Right lobe of liver (tissue), 6 donors: ENCODE measurements at regions not wholly inside any gene's neighbourhood (a gene's known extent, or its start where the extent isn't known, plus 50 kb on each side); places are given as distances from the start of the nearest gene placed in this dataset.

Source experiments
- ATAC-seq, 4 donors: fragments of 200-7000 bp; cut with Tn5 transposase; one replicate each; pipeline ENCODE4 v1.9.1; 2020; ENCODE audit warnings: mild to moderate bottlenecking in 4 of 4, moderate library complexity in 4 of 4
- DNase-seq, 3 donors: peaks; one replicate each; pipeline ENCODE4 v3.0.0-alpha.2; 2020
- H3K27ac ChIP-seq, 3 donors: fragments of 200-600 bp; one replicate each; pipeline ENCODE4 v1.8.0; 2022
- H3K27me3 ChIP-seq, 2 donors: fragments of 200-600 bp; one replicate each; pipeline ENCODE4 v1.8.0; 2022
- H3K36me3 ChIP-seq, 4 donors: fragments of 200-600 bp; sonication (generic) in 1 of 4; one replicate each; pipeline versions ENCODE4 v1.5.1 to v1.8.0; 2017 to 2022; ENCODE audit warnings: control low read depth in 1 of 4
- H3K4me1 ChIP-seq, 4 donors: fragments of 200-600 bp; sonication (generic) in 1 of 4; one replicate each; pipeline versions ENCODE4 v1.5.1 to v1.8.0; 2017 to 2022; ENCODE audit warnings: control low read depth in 1 of 4
- H3K4me3 ChIP-seq, 3 donors: fragments of 200-600 bp; one replicate each; pipeline ENCODE4 v1.8.0; 2022
- H3K9me3 ChIP-seq, 4 donors: fragments of 200-600 bp; sonication (generic) in 1 of 4; one replicate each; pipeline versions ENCODE4 v1.5.1 to v1.8.0; 2017 to 2022; ENCODE audit warnings: control low read depth in 1 of 4
- POLR2A ChIP-seq: fragments of 450-650 bp; IDR thresholded peaks from one replicate; pipeline ENCODE4 v1.6.1; 2017; ENCODE audit warnings: antibody characterized with exemption, mild to moderate bottlenecking
- WGBS: methylation state at CpG from one replicate; pipeline ENCODE4 v1.1.6; 2018; ENCODE audit warnings: low coverage, low lambda C conversion rate; ENCODE audit not compliant: insufficient coverage; ENCODE audit errors: missing lambda C conversion rate; 5-methylcytosine and 5-hydroxymethylcytosine counted together
- intact Hi-C, 2 donors: fragments of 100-400 bp; cut with DNase I; formaldehyde crosslinking; loops; one replicate each; pipeline versions ENCODE4 v1.11.2 to v1.14.1; 2022
- TF ChIP-seq, protein P1 (sequence below), 4 donors: fragments of 200-600 bp in 3 of 4; fragments of 450-650 bp in 1 of 4; IDR thresholded peaks; one replicate each; pipeline versions ENCODE4 v1.5.1 to v1.8.0; 2016 to 2022; ENCODE audit warnings: antibody characterized with exemption in 4 of 4, mild to moderate bottlenecking in 2 of 4
- donor health status: DM: no; HTN: yes; CAD: no.
- donor health status: DM: no; HTN: no; CAD: no.
- donor health status: DM: no; HTN: no; CAD: no.
- donor health status: DM: no; HTN: yes; CAD: no.
- donor health status: DM: no; HTN: yes; CAD: no.

DNA sequence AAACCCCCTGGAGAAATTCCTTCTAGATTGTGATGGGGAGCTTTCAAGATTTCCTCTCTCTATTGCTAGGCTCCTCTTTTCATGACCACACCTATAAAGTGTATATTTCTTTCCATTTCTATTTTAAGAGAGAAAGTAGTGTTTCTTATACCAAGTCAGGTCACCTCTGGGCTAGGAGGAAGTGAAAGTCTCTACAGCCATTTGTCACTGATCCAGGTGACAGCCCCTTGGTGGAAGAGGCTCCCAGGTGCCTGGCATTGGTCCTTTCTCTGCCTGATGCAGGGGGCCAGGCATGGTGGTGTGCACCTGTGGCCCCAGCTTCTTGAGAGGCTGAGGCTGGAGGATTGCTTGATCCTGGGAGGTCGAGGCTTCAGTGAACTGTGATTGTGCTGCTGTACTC, 64.7 kb downstream of the DHCR7 start:
- intact Hi-C loops: no loop called here
- Histone ChIP-seq H3K4me3 (no peak overlapping the region), H3K4me1 (no peaks in the 10 kb centered on the region), H3K27me3 (no peaks in the 10 kb centered on the region), H3K9me3 (no peaks in the 10 kb centered on the region), H3K36me3 (no peaks in the 10 kb centered on the region), H3K27ac (no peak overlapping the region)
- DNase-seq (no peak), ATAC-seq (no peak)
- TF ChIP-seq, protein P1, sequence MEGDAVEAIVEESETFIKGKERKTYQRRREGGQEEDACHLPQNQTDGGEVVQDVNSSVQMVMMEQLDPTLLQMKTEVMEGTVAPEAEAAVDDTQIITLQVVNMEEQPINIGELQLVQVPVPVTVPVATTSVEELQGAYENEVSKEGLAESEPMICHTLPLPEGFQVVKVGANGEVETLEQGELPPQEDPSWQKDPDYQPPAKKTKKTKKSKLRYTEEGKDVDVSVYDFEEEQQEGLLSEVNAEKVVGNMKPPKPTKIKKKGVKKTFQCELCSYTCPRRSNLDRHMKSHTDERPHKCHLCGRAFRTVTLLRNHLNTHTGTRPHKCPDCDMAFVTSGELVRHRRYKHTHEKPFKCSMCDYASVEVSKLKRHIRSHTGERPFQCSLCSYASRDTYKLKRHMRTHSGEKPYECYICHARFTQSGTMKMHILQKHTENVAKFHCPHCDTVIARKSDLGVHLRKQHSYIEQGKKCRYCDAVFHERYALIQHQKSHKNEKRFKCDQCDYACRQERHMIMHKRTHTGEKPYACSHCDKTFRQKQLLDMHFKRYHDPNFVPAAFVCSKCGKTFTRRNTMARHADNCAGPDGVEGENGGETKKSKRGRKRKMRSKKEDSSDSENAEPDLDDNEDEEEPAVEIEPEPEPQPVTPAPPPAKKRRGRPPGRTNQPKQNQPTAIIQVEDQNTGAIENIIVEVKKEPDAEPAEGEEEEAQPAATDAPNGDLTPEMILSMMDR (IDR thresholded peaks at IDR 0.05): no peak
- no peak for TF ChIP-seq POLR2A
- 60% methylated on average over 1 of the region's 1 CpG for WGBS

DNA sequence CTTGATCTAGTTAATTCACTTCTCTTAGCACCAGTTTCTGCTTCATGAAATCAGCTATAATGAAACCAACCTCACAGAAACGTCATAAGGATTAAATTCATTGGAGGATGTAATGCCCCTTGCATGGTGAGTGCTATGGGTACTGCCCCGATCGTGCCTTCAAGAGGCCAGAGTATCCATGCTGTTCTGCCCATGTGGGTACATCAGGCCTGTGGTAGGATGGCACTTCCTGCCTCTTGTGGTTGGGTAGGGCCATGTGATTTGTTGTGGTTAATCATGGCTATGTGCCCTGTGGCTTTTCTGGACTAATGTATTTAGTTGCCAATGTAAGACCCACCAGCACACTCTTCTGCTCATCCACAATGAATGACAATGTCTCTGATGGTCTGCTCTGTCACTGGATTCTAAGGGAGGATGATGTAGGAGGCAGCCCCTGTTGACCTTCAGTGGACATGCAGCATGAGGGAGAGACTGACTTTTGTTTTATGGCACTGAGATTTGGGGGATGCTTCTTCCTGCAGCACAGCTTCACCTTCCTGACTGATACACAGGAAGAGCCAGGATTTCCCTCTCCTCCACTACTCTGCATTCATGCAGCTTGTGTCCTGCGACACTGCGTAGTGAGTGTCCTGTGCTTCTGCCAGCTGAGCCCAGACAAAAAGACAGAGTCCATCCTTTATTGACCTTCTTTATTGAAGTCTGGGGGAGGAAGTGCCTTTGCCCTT, 66.2 kb downstream of the DHCR7 start:
- DNase-seq: no peak
- Histone ChIP-seq H3K4me1 (no peaks in the 10 kb centered on the region), H3K9me3 (no peaks in the 10 kb centered on the region), H3K4me3 (no peak overlapping the region), H3K36me3 (no peaks in the 10 kb centered on the region), H3K27ac (no peak overlapping the region), H3K27me3 (no peaks in the 10 kb centered on the region)
- TF ChIP-seq POLR2A: no peak
- TF ChIP-seq, protein P1 (IDR thresholded peaks at IDR 0.05): no peak
- intact Hi-C loops: no loop called here
- ATAC-seq: no peak
- WGBS: 63% methylated on average over 5 of the region's 5 CpGs

DNA sequence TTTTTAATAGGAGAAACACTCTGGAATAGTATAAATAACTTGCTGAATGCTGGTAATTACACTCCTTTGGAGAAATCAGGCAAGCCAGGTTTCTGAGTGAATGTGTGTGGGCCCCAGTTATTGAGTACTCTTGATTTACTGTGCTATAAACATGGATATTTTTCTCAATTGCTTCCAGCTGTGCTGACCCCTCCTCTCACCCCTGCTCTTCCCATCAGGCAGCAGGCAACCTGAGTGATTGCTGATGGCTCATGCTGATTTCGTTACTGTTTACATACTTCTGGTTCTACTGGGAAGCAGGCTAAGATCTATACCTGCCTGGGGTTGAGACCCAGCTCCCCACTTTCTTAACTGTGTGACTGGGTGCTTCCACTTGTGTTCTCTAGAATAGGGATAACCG, 68.5 kb downstream of the DHCR7 start:
- Histone ChIP-seq H3K36me3 (no peaks in the 10 kb centered on the region), H3K27me3 (no peaks in the 10 kb centered on the region), H3K4me3 (no peak overlapping the region), H3K27ac (no peak overlapping the region), H3K4me1 (no peaks in the 10 kb centered on the region), H3K9me3 (no peaks in the 10 kb centered on the region)
- 64% methylated on average over 2 of the region's 2 CpGs for WGBS
- no peak for TF ChIP-seq POLR2A
- TF ChIP-seq, protein P1 (IDR thresholded peaks at IDR 0.05): no peak
- DNase-seq (no peak), ATAC-seq (no peak)
- intact Hi-C loops: no loop called here

DNA sequence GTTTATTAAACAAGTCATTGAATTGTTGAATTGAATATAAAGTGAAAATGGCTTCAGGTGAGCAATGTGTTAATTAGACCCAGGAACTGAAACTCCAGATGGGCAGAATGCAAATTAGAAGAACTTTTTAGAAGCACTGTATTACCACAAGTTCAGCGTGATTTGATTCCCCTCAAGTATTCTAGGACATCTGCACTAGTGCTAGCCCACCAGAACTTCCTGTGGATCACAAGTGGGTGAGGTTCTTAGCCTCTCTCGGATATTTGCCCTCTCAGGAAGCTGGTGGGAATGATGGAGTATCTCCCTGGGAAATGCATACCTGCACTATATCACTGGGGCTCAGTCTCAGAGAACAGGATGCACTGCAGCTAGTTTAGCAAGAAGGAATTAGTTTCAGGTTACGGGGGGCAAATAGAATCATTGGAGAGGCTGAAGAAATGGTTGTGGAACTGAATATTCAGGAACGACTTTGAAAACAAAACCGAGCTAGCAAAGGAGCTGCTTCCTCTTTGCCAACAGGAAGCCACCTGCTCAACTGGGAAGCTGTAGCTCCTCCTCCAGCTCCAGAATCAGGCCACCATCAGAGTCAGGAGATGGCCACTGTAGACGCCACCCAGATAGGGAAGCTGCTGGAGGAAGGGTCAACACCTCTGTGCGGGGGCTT, 74.3 kb downstream of the DHCR7 start:
- no peaks in the 10 kb centered on the region for H3K27me3 ChIP-seq
- no peak overlapping the region for H3K27ac ChIP-seq
- WGBS: 48% methylated on average over 5 of the region's 7 CpGs
- TF ChIP-seq, protein P1 (IDR thresholded peaks at IDR 0.05): no peak
- TF ChIP-seq POLR2A: no peak
- intact Hi-C loops: no loop called here
- DNase-seq (no peak), ATAC-seq (no peak)
- H3K4me3 ChIP-seq: no peak overlapping the region
- no peaks in the 10 kb centered on the region for H3K4me1 ChIP-seq
- no peaks in the 10 kb centered on the region for H3K36me3 ChIP-seq
- no peaks in the 10 kb centered on the region for H3K9me3 ChIP-seq
